ENCODE measurements at regions not wholly inside any gene's neighbourhood (a gene's known extent, or its start where the extent isn't known, plus 50 kb on each side); places are given as distances from the start of the nearest gene placed in this dataset.
"Not testable (repeated sequence)": the region's sequence is repeated elsewhere in the genome, so short reads cannot be mapped to it uniquely, and the experiment has no call there.

DNA sequence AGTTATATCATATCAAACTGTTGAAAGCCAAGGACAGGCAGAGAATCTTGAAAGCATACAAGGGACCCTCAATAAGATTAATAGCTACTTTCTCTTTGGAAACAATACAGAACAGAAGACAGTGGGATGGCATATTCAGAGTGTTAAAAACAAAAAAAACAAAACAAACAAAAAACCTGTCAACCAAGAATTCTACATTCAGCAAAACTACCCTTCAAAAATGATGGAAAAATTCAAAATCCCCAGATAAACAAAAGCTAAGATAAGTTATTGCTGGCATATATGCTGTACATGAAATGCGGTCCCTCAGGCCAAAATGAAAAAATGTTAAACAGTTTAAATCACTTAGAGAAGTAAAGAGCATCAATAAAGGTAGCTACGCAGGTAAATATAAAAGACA is 425.1 kb downstream of the ACTL7B start:
- H3K4me3 ChIP-seq: no peak overlapping the region
- no peaks in the 10 kb centered on the region for H3K36me3 ChIP-seq
- H3K27ac ChIP-seq: no peak overlapping the region
- no peak for DNase-seq
- intact Hi-C loops (cut with DNase I): no loop called here
- H3K9me3 ChIP-seq: peaks cover 0 to 8% (median 0%) of the 10 kb centered on the region in 4 donors
- WGBS, 2 donors: 94 to 98% methylated on average over 2 of the region's 2 CpGs
- H3K27me3 ChIP-seq: no peaks in the 10 kb centered on the region
- TF ChIP-seq, protein P1, sequence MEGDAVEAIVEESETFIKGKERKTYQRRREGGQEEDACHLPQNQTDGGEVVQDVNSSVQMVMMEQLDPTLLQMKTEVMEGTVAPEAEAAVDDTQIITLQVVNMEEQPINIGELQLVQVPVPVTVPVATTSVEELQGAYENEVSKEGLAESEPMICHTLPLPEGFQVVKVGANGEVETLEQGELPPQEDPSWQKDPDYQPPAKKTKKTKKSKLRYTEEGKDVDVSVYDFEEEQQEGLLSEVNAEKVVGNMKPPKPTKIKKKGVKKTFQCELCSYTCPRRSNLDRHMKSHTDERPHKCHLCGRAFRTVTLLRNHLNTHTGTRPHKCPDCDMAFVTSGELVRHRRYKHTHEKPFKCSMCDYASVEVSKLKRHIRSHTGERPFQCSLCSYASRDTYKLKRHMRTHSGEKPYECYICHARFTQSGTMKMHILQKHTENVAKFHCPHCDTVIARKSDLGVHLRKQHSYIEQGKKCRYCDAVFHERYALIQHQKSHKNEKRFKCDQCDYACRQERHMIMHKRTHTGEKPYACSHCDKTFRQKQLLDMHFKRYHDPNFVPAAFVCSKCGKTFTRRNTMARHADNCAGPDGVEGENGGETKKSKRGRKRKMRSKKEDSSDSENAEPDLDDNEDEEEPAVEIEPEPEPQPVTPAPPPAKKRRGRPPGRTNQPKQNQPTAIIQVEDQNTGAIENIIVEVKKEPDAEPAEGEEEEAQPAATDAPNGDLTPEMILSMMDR (IDR thresholded peaks at IDR 0.05): no peak
- no peak for TF ChIP-seq EP300 (IDR thresholded peaks at IDR 0.05)
- no peak for TF ChIP-seq POLR2AphosphoS5 (IDR thresholded peaks at IDR 0.05)
- TF ChIP-seq POLR2A (IDR thresholded peaks at IDR 0.05): no peak
- no peaks in the 10 kb centered on the region for H3K4me1 ChIP-seq

DNA sequence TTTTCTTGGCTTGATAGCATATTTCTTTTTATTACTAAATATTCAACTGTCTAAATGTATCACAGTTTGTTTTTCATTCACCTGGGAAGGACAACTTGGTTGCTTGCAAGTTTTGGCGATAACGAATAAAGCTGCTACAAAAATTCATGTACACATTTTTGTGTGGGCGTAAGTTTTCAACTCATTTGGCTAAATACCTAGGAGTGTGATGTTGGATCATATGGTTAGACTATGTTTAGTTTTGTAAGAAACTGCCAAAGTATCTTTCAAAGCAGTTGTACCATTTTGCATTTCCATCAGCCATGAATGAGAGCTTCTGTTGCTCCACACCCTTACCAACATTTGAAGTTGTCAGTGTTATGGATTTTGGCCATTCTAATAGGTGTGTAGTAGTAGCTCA is 428.0 kb downstream of the ACTL7B start:
- Histone ChIP-seq H3K9me3 (peaks cover 0 to 8% (median 0%) of the 10 kb centered on the region in 4 donors), H3K4me3 (no peak overlapping the region), H3K27me3 (no peaks in the 10 kb centered on the region), H3K4me1 (no peaks in the 10 kb centered on the region), H3K36me3 (no peaks in the 10 kb centered on the region), H3K27ac (no peak overlapping the region)
- DNase-seq: no peak
- TF ChIP-seq, protein P1 (IDR thresholded peaks at IDR 0.05): no peak
- TF ChIP-seq EP300 (IDR thresholded peaks at IDR 0.05) (no peak), POLR2AphosphoS5 (IDR thresholded peaks at IDR 0.05) (no peak), POLR2A (IDR thresholded peaks at IDR 0.05) (no peak)
- WGBS, 2 donors: 98 to 99% methylated on average over 3 of the region's 3 CpGs
- intact Hi-C loops (cut with DNase I): no loop called here

DNA sequence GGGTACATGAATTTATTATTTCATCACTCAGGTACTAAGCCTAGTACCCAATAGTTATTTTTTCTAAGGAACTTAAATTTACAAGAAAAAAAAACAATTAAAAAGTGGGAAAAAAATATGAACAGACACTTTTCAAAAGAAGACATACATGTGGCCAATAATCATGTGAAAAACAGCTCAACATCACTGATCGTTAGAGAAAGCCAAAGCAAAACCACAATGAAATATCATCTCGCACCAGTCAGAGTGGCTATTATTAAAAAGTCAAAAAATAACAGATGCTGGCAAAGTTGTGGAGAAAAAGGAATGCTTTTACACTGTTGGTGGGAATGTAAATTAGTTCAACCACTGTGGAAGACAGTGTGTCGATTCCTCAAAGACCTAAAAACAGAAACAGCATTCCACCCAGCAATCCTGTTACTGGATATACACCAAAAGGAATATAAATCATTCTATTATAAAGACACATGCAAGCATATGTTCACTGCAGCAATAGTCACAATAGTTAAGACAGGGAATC is 429.3 kb downstream of the ACTL7B start:
- H3K4me1 ChIP-seq; H3K27me3 ChIP-seq; intact Hi-C loops (cut with DNase I); DNase-seq; H3K9me3 ChIP-seq; H3K36me3 ChIP-seq; H3K27ac ChIP-seq; H3K4me3 ChIP-seq: not testable (repeated sequence)
- 92 to 96% methylated on average over 3 of the region's 3 CpGs for WGBS, 2 donors

DNA sequence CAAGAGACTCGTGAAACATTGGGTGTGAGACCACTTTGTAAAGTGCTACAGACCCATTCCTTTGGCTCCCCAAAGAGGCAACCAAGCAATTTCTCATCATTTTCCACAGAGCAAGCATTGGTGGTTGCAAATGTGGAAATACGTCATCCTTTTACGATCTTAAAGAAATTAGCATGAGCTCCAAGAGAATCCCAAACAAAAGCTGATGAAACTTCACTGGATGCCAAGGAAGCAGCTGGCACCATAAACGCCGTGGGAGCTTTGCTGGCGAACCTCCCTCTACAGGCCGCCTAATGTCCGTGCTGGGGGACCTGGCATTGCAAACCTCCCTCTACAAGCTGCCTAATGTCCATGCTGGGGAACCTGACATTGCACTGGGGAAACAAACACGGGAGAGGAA is 432.4 kb downstream of the ACTL7B start:
- Histone ChIP-seq H3K36me3 (no peaks in the 10 kb centered on the region), H3K4me3 (no peak overlapping the region), H3K27ac (no peak overlapping the region), H3K9me3 (no peaks in the 10 kb centered on the region), H3K4me1 (no peaks in the 10 kb centered on the region), H3K27me3 (no peaks in the 10 kb centered on the region)
- no peak for TF ChIP-seq POLR2A (IDR thresholded peaks at IDR 0.05)
- TF ChIP-seq, protein P1 (IDR thresholded peaks at IDR 0.05): no peak
- TF ChIP-seq EP300 (IDR thresholded peaks at IDR 0.05): no peak
- TF ChIP-seq POLR2AphosphoS5 (IDR thresholded peaks at IDR 0.05): no peak
- intact Hi-C loops (cut with DNase I): no loop called here
- 82 to 88% methylated on average over 9 of the region's 9 CpGs for WGBS, 2 donors
- no peak for DNase-seq

DNA sequence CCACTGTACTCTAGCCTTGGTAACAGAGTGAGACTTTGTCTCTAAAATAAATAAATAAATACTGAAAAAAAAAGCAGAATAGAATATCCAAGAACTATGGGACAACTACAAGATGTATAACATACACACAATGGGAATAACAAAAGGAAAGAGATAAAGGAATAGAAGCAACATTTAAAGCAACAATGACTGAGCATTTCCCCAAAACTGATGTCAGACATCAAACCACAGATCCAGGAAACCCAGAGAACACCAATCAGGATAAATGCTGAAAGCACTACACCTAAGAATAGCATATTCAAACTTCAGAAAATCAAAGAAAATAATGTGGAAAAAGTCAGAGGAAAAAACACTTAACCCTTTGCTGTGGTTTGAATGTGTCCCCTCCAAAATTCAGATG is 436.4 kb downstream of the ACTL7B start:
- no peak overlapping the region for H3K4me3 ChIP-seq
- H3K27ac ChIP-seq: no peak overlapping the region
- H3K9me3 ChIP-seq: no peaks in the 10 kb centered on the region
- no peaks in the 10 kb centered on the region for H3K4me1 ChIP-seq
- H3K27me3 ChIP-seq: no peaks in the 10 kb centered on the region
- TF ChIP-seq POLR2AphosphoS5 (IDR thresholded peaks at IDR 0.05) (no peak), POLR2A (IDR thresholded peaks at IDR 0.05) (no peak), EP300 (IDR thresholded peaks at IDR 0.05) (no peak)
- TF ChIP-seq, protein P1 (IDR thresholded peaks at IDR 0.05): no peak
- DNase-seq: no peak
- no peaks in the 10 kb centered on the region for H3K36me3 ChIP-seq
- intact Hi-C loops (cut with DNase I): no loop called here
